Stimulated activated CD8-positive, alpha-beta memory T cell treated with anti-CD3 and anti-CD28 coated beads, Interleukin-12 subunit alpha, Interleukin-12 subunit beta, amount 100 ng/mL, for 1 hour (primary cell): ENCODE measurements at regions not wholly inside any gene's neighbourhood (a gene's known extent, or its start where the extent isn't known, plus 50 kb on each side); places are given as distances from the start of the nearest gene placed in this dataset.

ENCODE experiments used
- DNase-seq: peaks from one replicate; pipeline ENCODE4 v3.0.0-alpha.2; 2020; ENCODE audit warnings: low read depth

DNA sequence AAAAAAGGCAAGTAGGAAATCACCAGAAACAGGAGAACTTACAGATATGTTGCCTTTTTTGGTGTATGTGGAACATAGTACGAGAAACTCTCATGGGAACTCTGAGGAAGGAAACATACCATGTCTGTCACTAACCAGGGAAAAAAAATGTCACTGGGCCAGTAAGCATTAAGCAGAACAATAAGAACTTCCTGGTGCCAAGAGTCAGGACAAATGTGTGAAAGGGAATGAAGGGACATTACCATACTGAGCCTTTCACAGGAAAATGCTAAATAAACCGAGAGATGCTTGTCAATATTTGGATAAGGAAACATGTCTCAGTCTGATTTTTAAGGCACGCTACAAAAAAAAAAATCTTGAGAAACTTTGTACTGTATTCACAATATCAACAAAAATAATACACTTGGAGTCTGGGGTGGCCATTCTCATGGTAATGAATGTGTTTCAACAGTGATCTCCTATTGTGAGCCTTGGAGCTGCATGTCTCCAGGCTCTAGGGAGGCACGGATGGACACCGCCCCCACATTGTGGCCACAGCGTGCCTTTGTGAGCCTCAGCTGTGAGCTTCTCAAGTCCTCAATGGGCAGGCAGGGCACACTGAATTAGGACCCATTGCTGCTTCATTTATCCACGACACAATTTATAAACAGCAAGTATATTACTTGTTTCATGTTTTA, 113.0 kb upstream of the ARGLU1 start:
- DNase-seq, result no peak

DNA sequence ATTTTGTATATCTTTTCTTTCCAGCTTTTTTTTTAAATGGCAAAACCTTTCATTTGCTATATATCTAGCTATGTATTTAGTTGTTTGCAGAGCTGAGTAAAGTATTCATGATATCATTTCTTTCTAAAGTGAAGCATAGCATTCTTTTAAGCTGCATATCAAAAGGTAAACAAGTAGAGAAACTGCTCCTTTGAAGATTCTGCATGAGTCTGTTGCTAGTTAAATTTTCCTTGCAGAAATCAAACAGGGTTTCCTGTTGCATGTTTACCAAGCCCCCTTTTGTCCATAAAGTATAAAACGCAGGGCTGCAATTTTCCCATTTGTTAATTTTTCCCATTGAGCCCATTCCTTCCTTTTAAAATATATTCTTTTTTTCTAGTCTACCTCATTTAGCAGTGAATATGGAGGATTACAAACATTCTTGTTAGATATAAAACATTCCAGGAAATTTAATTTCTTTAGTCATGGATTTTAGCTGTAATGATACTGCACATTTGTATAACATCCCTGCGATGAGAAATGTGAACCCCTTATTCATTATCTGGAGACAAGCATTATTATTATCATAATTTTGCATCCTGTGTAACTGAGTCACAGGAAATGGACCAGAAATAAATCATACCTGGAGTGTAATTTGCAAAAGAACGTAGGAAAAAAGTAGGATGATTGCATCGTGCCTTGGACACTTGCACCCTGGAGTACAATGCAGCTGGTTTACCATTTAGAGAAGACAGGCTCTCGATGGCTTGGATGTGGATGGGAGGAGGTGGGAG, 110.9 kb upstream of the ARGLU1 start:
- DNase-seq, result no peak

DNA sequence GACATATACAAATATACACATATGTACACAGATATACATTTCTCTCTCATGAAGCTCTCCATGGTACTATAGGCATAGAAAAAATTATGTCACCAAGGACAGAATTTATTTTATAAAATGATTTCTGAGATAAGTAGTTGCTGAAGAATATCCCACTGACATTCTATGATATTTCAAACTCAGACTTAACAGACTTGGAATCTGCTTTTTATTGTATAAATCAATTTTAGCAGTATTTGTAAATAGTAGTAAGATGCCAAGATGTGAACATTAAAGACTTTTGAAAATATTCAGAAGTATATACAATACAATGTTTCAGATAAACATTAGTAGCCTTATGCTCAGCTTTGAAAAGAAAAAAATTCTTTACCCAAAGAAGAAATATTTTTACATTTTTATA, 107.4 kb upstream of the ARGLU1 start:
- no peak for DNase-seq

DNA sequence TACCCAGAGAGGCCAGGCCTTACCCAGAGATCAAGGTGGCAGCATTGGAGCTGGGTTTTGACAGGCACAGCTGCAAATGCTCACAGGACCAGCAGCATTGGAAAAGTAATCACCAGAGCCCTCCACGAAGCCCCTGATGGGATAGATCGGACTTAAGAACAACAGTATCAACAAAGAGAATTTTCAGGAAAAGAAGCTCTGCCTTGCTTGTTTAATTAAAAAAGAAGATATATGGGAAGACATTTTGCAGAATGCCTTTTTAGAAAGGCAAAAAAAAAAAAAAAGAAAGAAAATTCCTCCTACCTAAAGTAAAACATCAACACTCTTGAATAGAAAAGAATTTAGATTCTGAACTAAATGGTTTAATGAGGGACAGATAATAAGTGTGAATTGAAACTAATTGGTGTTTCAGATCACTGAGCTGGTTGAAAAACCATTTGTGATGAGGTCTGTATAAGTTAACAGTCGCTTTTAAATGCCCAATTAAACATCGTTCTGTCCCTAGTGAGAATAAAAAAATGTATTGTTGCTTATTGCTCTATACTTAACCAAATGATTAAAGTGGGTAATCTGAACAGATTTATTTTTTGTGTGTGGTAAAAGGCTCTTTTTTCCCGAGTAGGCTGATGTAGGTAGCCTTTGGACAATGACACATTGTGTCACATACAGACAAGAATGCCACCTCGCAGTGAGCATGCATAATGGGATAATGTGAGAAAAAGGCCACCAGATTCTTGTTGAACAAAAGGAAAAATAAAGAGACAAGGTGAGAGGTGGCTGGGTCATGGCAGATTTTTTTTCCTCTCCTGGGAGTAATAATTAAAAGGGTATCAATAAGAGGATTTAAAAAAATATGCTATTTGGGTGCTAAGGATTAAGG, 93.0 kb upstream of the ARGLU1 start:
- no peak for DNase-seq

DNA sequence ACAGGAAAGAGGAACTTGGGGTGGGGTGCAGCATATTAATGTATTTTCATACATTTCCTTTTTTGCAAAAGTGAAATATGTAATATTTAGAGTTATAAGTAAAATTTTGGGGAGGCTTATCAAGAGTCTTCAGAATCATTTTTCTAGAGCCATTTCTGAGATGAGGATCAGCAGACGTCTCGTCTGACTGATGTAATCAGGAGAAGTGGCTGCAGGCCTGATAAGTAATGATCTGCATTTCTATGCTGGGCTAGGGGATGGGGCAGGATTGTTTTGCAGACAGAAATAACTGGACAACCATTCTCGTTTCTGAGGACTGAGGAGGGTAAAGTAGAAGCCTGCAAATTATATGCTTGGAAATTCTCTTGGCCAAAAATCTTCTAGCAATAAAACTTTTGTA, 89.2 kb upstream of the ARGLU1 start:
- DNase-seq, result no peak

DNA sequence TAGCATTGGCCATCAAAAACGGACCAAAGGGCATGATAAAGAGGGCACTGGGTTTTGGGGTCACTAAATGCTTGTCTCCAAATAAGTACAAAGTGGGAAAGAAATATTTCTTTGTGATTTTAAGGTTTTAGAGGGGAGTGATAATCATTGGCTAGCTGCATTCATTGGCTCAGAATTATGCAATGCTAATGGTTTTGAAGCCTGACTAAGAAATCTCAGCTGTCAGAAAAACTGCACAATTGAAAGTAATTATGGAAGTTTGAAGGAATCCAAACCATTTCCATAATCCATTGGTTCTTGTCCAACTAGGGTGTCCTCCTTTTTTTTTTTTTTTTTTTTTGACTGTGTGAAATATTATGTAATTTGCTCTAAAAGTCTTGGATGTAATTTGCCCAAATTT, 88.2 kb upstream of the ARGLU1 start:
- DNase-seq, result no peak

DNA sequence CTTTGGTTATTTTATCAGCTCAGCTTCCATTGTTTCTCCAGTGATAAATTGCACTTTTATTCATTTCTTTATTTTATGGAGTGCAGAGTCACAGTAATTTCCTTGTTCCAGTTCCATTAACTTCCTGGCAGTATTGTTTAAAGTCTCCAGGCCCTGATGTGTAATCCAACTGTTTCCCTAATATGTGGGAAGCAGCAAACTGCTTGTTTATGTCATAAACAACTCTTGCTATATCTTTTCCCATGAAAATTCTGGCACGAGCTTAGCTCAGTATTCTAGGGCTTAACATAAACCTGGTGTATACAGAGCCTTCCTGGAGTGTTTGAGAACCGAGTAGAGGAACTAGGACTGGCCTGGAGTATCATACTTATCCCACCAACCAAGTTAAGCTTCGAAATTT, 83.5 kb upstream of the ARGLU1 start:
- no peak for DNase-seq

DNA sequence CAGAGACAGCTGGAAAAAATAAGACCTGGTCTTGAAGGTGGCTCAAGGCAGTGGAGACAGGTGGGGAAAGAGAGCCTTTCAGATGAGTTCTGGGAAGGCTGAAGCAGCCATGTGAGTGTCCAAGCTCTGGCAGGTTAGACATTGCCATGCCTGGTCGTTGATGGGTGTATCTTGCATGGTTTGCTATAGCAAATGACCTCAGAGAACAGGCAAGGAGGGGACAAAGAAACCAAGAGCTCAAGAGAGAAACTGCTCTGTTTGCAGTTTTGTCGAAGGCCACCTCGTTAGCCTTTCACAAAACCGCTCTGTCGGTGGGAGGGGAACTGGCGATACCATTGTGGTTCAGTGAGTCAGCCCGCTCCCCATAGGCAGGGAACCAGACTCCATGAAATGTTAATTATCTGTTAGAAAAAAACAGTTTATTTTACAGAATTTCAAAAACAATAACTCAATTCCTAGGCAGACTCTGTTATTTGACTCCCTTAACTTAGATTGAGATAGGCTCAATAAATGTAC, 82.8 kb upstream of the ARGLU1 start:
- no peak for DNase-seq

DNA sequence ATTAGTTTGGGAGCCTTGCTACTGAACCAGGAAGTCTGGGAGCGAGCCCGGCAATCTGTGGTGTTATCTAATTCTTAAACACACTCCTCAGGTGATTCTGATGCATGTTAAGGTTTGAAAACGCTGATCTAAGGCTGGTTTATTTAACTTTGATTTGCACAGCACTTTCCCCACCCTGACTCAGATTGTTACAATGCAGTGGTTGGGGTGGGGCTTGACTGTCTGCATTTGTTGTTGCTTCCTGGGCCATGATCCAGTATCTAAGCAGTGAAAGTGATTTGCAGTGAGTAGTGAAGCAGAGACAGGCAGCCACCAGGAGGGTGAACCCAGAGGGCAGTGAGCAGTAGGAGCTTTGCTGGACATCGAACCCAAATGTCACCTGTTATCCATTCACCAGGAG, 81.6 kb upstream of the ARGLU1 start:
- DNase-seq, result no peak

DNA sequence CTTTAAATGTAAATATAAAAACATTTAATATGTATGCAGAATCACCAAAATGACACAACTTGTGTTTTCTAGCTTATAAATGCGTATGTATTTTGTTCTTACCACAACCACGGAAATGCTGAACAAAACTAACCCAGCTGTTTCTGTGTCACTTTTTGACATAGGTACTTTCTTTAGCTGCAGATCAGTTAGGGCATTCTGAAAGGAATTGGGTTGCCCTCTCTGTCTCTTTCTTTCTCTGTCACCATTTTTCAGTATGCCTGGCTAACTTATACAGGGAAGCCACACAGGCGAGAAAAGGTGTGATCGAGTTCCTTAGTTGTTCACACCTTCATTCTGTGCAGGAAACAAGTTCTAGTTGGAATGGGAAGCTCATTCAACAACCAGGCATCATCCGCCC, 72.6 kb upstream of the ARGLU1 start:
- no peak for DNase-seq

DNA sequence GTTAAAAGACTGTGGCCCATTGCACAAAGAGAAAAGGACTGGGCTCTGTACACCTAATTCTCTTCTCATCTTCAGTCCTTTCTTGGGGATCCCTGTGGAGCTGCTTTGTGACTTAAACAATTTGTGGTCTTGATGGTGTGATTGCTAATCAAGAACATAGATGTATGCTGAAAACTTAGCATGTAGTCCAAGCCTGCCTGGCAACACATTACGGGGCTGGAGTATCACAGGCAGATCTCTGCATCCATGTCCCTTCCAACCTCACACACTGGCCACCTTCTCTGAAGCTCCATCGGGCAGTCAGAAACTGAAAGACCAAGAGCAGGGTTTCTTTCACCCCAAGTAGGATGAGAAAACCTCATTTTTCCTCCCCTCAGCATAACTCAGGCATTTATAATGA, 69.6 kb upstream of the ARGLU1 start:
- no peak for DNase-seq

DNA sequence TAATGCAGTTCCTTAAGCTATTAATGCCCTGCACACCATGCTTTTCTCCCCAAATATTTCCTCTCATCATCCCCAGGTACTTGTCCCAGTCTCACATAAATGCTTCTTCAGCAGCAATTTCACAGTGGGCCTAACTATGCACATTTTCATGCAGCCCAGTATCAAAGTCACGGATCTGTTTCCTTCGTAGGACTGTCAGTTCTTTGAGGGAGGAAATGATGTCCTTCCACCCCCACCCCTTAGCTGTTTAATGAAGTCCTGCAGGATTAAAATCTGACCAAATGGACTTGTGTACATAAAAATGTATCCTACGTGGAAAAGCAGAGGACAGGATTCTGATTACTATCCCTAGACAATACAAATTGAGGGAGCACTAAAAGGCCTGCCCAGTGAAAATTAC, 68.6 kb upstream of the ARGLU1 start:
- no peak for DNase-seq

DNA sequence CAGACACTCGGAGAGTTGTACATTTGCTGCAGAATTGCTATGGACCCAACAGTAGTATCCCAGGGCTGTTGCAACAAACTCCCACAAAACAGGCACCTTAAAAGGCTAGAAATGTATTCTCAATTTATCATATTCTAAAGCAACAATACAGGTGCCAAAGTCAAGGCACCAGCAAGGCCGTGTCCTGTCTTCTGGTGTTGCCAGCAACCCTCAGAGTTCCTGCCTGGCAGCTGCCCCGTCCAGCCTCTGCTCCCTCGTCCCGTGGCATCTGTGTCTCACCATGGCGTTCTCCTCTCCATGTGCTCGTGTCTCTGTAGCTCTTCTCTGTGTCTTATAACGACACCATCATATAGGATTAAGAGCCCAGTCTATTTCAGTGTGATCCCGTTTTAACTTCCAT, 67.7 kb upstream of the ARGLU1 start:
- DNase-seq, result no peak

DNA sequence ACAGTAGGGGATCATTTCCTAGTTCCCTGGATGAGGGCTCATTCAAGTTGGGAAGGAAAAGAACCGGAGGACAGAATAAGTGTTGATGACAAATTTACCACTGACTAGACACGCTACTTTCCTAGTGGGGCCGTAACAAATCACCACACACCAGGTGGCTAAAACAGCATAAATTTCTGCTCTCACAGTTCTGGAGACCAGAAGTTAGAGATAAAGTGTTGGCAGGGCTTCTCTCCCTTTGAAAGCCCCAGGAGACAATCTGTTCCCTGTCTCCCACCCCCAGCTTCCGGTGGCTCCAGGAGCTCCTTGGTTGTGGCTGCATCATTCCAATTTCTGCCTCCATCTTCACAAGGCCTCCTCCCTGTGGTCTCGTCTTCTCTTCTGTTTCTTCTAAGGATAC, 65.4 kb upstream of the ARGLU1 start:
- no peak for DNase-seq

DNA sequence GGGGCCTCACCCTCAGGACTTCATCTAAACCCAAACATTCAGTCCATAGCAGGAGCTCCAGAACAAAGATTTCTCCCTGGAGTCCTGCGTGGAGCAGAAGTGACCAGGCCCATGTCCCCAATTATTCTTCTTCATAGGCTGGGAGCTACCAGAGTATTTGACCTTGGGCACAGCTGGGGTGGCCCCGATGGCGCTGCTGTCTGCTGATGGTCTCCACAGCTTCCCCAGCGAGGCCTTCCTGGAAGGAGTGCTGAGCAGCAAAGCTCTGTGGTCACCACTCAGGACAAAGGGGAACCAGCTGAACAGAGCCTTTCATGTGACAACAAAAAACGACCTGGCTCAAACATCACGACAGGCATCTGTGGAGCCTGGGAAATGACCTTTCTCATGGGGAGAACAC, 62.7 kb upstream of the ARGLU1 start:
- DNase-seq, result no peak

DNA sequence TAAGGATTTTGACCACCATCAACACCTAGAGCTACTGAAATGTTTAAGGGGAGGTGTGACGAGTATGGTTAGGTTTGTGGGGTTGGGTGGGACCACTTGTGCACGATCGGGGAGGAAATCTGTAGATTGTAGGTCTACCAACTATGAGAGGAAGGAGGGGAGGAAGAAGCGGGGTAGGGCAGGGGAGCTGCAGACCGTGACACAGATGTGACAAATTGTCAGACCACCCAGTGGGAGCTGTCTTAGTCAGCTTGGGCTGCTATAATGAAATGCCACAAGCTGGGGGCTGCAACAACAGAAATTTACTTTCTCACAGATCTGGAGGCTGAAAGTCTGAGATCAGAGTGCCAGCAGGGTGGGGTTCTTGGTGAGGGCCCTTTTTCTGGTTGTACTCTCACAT, 62.2 kb upstream of the ARGLU1 start:
- DNase-seq, result no peak

DNA sequence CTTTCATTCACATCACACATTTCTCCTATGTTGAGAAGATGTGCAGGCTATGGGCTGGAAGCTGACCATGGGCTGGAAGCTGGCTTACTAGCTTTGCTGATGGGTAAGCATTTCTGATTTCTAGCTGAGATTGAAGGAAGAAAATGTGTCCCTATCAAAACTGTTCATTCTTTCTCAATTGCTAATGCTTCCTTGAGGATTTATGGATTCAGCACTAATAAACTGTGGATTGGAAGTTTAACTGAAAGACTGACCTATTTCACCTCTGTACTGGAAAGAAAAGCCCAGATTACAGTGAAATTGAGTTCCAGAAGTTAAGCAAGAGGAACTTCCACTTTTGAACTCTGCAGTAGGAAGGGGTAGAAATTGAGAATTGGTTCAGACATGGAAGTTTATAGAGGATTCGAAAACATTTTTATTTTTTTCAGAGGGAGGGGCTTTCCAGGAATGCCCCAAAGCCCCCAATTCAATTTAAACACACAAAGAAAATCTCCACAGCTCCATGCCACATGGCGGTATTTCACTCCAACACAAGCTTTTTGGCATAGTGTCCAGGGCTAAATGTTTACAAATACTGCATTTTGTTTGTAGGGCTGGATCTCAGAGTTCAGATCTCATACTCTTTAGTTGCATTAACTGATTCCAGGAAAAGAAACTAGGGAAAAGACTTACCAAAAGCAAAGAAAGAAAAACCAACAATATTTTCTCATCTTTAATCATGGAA, 61.2 kb upstream of the ARGLU1 start:
- DNase-seq, result no peak

DNA sequence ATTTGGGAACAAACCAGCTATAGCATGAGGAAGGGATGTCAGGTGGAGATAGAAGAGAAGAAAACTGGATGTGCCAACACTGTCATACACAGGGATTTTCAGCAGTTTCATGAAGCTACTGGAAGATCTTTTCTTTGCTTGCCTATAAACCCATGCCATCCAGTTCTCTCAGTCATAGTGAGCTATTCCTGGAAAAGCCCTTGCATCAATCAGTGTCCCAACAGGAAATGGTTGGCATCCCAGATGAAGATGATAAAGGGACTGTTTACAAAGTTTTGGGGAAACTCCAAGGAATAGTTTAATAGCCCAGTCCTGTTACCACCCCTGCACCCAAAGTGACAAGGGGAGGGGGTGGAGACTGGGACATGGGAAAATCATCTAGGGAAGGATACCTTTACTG, 58.5 kb upstream of the ARGLU1 start:
- DNase-seq, result no peak

DNA sequence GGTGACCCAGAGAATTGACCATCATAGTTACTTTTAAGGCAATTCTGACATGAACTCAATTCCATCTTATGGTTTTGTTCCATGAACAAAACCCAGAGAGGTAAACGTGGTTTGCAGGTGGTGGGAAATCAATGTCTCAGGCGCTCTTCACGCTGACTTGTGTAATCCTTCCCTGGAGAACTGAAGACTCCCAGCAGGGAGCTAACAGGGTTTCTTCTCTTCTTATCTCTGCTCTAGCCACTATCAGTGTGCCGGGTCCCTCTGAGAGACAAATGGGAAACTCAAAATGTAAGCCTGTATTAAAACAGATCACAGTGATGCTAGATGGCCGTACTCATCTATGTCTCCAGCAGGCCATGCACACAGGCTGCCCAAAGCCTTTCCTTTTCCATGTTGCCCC, 57.6 kb upstream of the ARGLU1 start:
- DNase-seq, result no peak

DNA sequence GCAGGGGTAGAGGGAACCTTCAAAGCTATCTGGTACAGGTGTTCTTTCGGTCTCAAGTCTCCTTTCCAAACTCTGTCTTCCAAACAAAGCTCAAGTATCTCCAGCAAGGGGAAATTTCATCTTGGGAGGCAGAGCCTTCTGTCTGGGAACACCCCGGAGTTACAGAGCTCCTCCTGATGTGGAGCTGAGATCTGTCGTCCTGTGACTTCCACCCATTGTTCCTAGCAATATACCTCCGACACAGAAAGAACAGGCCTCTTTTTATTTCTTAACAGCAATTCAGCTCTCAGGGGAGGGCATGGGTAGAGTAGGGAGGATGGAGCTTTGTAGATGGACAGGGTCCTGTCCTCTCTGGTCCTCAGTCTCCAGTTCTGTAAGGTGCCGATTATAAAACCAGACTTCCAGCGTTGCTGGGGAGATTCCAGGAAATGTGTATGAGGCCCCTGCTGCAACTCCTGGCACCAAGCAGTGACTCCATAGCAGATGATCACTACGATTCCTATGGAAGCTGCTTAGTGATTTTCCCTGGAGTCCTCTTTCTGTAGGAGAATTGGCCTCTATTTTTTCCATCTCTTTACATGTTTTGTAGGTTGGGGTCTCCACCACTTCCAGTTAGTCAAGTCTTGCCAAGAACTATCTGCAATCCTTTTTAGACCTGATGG, 56.0 kb upstream of the ARGLU1 start:
- DNase-seq, result no peak

DNA sequence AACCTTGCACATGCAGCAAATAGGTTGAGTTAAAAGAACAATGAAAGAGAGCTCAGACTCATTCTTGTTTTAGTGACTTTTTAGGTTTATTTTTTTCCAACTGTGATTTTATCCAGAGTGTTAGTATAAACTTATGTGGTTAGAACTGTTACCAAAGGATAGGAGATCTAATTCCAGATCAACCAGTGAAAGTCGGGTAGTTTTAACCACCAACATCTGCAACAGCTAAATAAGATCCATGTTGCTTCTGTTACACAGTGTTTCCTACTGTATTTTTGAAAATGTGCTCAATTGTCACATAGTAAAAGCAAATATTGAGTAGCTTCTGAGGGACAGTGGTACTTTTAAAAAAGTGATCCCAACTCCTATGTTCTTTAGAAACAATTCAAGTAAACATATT, 53.9 kb upstream of the ARGLU1 start:
- no peak for DNase-seq
